Caco-2 (cell line): ENCODE measurements at regions not wholly inside any gene's neighbourhood (a gene's known extent, or its start where the extent isn't known, plus 50 kb on each side); places are given as distances from the start of the nearest gene placed in this dataset.

Experiments
- BruUV-seq: library from RNA; stranded (reverse); fragments of 400-500 nt; replicated peaks from 2 replicates; lab custom pipeline; 2021; lab: Mats Ljungman, UMichigan
- CTCF ChIA-PET: fragments of 300-600 bp; sonication (Branson Sonifier 250); formaldehyde crosslinking; loops from one replicate; lab custom pipeline; 2022; ENCODE audit warnings: antibody characterized with exemption; lab: Charles Lee
- POLR2A ChIA-PET: fragments of 300-600 bp; sonication (Branson Sonifier 250); formaldehyde crosslinking; loops from one replicate; lab custom pipeline; 2022; ENCODE audit warnings: antibody characterized with exemption; lab: Charles Lee
- DNase-seq, 2 experiments: peaks; one replicate each; pipeline versions ENCODE4 v3.0.0 to v3.0.0-alpha.2; 2020 to 2022
- H3K27me3 ChIP-seq: replicated peaks from 2 replicates; pipeline ENCODE4 v1.6.0; 2011; ENCODE audit warnings: low read length; ENCODE audit not compliant: control insufficient read depth, insufficient read depth
- H3K36me3 ChIP-seq: 2 replicates; pipeline ENCODE4 v1.5.1; 2011; ENCODE audit warnings: low read length; ENCODE audit not compliant: control insufficient read depth, insufficient read depth
- H3K4me1 ChIP-seq: fragments of 250-450 bp; sonication (Bioruptor Pico); 2 replicates; pipeline ENCODE4 v1.5.1; 2020; ENCODE audit warnings: mild to moderate bottlenecking
- H3K4me3 ChIP-seq: 2 replicates; pipeline ENCODE4 v1.5.1; 2011; ENCODE audit warnings: low read depth, mild to moderate bottlenecking, control low read depth, low read length
- H3K9me3 ChIP-seq: fragments of 250-450 bp; sonication (Bioruptor Pico); 2 replicates; pipeline ENCODE4 v1.5.1; 2020; ENCODE audit warnings: mild to moderate bottlenecking, moderate library complexity
- H3K27ac Mint-ChIP-seq: one replicate; pipeline ENCODE4 v1.8.0; 2022; ENCODE audit warnings: mixed read lengths; ENCODE audit not compliant: unreplicated experiment
- H3K27me3 Mint-ChIP-seq: one replicate; pipeline ENCODE4 v1.8.0; 2022; ENCODE audit warnings: mixed read lengths; ENCODE audit not compliant: insufficient read depth, unreplicated experiment
- H3K36me3 Mint-ChIP-seq: one replicate; pipeline ENCODE4 v1.8.0; 2022; ENCODE audit warnings: mild to moderate bottlenecking, mixed read lengths; ENCODE audit not compliant: insufficient read depth, unreplicated experiment
- H3K4me1 Mint-ChIP-seq: one replicate; pipeline ENCODE4 v1.8.0; 2022; ENCODE audit warnings: low read depth, mixed read lengths; ENCODE audit not compliant: unreplicated experiment
- H3K4me3 Mint-ChIP-seq: one replicate; pipeline ENCODE4 v1.8.0; 2022; ENCODE audit warnings: mild to moderate bottlenecking, moderate library complexity, mixed read lengths; ENCODE audit not compliant: unreplicated experiment
- H3K9me3 Mint-ChIP-seq: one replicate; pipeline ENCODE4 v1.8.0; 2022; ENCODE audit warnings: mixed read lengths; ENCODE audit not compliant: unreplicated experiment
- intact Hi-C: fragments of 100-400 bp; cut with micrococcal nuclease; formaldehyde crosslinking; loops from one replicate; pipeline ENCODE4 v1.10.0; 2022; ENCODE audit not compliant: unreplicated experiment
- TF ChIP-seq, protein P1 (sequence below), 2 experiments: fragments of 200-600 bp in 1 of 2; IDR thresholded peaks; 1 replicate in 1 of 2; 2 replicates in 1 of 2; pipeline versions ENCODE4 v1.5.1 to v1.8.0; 2011 to 2022; ENCODE audit warnings: antibody characterized with exemption in 1 of 2, control low read depth in 1 of 2, inconsistent platforms in 1 of 2, low read depth in 1 of 2, low read length in 1 of 2, mild to moderate bottlenecking in 1 of 2, moderate library complexity in 1 of 2; ENCODE audit not compliant: insufficient read depth in 1 of 2, severe bottlenecking in 1 of 2, unreplicated experiment in 1 of 2

DNA sequence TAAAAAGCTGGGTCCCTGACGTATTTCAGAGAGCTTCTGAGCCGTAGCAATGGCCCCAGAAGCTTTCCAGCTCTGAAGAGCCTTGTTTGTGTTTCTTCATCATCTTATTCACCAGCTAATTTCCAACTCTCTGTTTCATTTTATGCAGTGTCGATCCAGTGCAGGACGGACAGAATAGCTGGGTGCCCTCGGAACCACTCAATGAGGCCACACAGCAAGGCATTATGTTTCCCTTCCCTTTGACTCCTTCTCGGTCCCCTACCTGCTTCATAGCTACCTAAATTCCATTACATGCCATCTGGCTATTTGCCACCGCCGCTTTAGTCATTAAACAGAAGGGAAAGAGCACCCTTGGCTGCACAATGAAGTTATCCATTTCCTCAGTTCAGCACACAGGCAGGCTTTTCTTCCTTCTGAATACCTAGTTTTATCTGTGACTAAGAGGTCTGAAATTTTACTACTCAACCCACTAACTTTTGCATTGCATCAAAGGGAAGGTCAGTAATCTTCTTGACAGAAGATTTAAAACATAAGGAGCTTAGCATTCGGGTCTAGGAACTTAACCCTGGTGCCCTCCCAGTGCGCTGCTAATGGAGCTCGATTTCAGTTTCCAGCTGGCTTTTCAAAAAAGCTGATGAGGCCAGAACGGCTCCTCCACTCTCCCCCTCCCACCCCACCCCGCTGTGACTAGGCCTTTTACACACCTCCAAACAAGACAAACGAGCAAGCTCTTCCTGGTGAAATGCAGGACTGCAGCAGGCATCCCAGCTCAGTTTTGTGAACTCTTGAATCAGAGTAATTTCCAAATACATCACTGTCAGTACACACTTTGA lies 176.8 kb downstream of the GXYLT1 start:
- no TSS peak for BruUV-seq
- no peaks in the 10 kb centered on the region for H3K27me3 Mint-ChIP-seq
- POLR2A ChIA-PET, result no interaction called here
- CTCF ChIA-PET, result no interaction called here
- no peaks in the 10 kb centered on the region for H3K9me3 Mint-ChIP-seq
- H3K4me3 Mint-ChIP-seq, result no peak overlapping the region
- Histone ChIP-seq H3K9me3 (no peaks in the 10 kb centered on the region), H3K4me1 (peaks cover 3% of the 10 kb centered on the region; the same call in 1 of the 2 replicates), H3K36me3 (no peaks in the 10 kb centered on the region), H3K27me3 (no peaks in the 10 kb centered on the region), H3K4me3 (no peak overlapping the region)
- H3K4me1 Mint-ChIP-seq, result no peaks in the 10 kb centered on the region
- intact Hi-C loops, result no loop called here
- no peak for DNase-seq
- no peak overlapping the region for H3K27ac Mint-ChIP-seq
- no peaks in the 10 kb centered on the region for H3K36me3 Mint-ChIP-seq
- TF ChIP-seq, protein P1, sequence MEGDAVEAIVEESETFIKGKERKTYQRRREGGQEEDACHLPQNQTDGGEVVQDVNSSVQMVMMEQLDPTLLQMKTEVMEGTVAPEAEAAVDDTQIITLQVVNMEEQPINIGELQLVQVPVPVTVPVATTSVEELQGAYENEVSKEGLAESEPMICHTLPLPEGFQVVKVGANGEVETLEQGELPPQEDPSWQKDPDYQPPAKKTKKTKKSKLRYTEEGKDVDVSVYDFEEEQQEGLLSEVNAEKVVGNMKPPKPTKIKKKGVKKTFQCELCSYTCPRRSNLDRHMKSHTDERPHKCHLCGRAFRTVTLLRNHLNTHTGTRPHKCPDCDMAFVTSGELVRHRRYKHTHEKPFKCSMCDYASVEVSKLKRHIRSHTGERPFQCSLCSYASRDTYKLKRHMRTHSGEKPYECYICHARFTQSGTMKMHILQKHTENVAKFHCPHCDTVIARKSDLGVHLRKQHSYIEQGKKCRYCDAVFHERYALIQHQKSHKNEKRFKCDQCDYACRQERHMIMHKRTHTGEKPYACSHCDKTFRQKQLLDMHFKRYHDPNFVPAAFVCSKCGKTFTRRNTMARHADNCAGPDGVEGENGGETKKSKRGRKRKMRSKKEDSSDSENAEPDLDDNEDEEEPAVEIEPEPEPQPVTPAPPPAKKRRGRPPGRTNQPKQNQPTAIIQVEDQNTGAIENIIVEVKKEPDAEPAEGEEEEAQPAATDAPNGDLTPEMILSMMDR (IDR thresholded peaks at IDR 0.05; ENCODE audit: insufficient read depth in 1 of 2, low read depth in 1 of 2, low read length in 1 of 2, severe bottlenecking in 1 of 2, unreplicated experiment in 1 of 2), result no peak

DNA sequence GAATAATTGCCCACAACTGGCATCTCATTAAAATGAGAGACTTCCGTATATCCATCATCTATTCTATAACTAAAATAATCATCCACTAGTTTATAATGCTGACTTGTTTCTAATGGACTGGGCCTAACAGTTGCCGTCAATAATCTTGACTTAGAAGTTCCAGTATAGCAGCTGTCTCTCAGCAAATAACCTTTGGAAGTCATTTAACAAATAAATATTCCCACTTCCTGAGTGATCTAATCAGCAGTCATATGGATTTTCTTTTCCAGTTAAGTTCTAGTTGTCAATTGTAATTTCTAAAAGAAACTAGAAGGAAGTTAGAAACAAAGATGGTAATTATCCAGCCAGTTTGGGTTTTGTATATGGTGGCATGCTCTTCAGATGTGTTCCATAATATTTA lies 177.8 kb downstream of the GXYLT1 start:
- Histone ChIP-seq H3K9me3 (no peaks in the 10 kb centered on the region), H3K4me1 (no peaks in the 10 kb centered on the region), H3K4me3 (no peak overlapping the region), H3K27me3 (no peaks in the 10 kb centered on the region), H3K36me3 (no peaks in the 10 kb centered on the region)
- Mint-ChIP-seq H3K4me1 (no peaks in the 10 kb centered on the region), H3K27me3 (no peaks in the 10 kb centered on the region), H3K9me3 (no peaks in the 10 kb centered on the region), H3K27ac (no peak overlapping the region), H3K36me3 (no peaks in the 10 kb centered on the region), H3K4me3 (no peak overlapping the region)
- DNase-seq, result no peak
- CTCF ChIA-PET, result no interaction called here
- POLR2A ChIA-PET, result no interaction called here
- intact Hi-C loops, result no loop called here
- TF ChIP-seq, protein P1 (IDR thresholded peaks at IDR 0.05; ENCODE audit: insufficient read depth in 1 of 2, low read depth in 1 of 2, low read length in 1 of 2, severe bottlenecking in 1 of 2, unreplicated experiment in 1 of 2), result no peak
- no TSS peak for BruUV-seq

DNA sequence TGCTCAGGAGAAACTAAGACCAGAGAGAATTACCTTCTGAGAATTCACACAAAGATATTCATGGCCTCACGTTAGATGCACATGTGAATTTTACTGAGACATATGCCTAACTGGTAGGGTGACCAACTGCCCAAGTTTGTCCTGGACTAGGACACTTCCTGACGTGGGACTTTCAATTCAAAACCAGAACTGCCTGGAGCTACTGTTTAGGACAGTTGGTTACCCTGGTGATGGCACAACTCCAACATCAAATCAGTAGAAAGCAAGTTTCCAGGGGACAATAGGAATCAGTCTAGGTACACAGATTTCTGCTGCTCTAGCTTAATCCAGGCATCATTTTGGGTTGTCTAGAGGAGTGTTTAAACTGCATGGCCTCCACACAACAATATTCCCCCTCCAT lies 178.7 kb downstream of the GXYLT1 start:
- Mint-ChIP-seq H3K27ac (no peak overlapping the region), H3K4me3 (no peak overlapping the region), H3K9me3 (no peaks in the 10 kb centered on the region), H3K4me1 (no peaks in the 10 kb centered on the region), H3K27me3 (no peaks in the 10 kb centered on the region), H3K36me3 (no peaks in the 10 kb centered on the region)
- POLR2A ChIA-PET, result no interaction called here
- DNase-seq, result no peak
- H3K27me3 ChIP-seq, result no peaks in the 10 kb centered on the region
- no TSS peak for BruUV-seq
- TF ChIP-seq, protein P1 (IDR thresholded peaks at IDR 0.05; ENCODE audit: insufficient read depth in 1 of 2, low read depth in 1 of 2, low read length in 1 of 2, severe bottlenecking in 1 of 2, unreplicated experiment in 1 of 2), result no peak
- H3K4me1 ChIP-seq, result no peaks in the 10 kb centered on the region
- intact Hi-C loops, result no loop called here
- no peak overlapping the region for H3K4me3 ChIP-seq
- CTCF ChIA-PET, result no interaction called here
- H3K9me3 ChIP-seq, result no peaks in the 10 kb centered on the region
- no peaks in the 10 kb centered on the region for H3K36me3 ChIP-seq
